ENCODE measurements at regions not wholly inside any gene's neighbourhood (a gene's known extent, or its start where the extent isn't known, plus 50 kb on each side); places are given as distances from the start of the nearest gene placed in this dataset.
A peak's percentile ranks its signal among the peaks of the same experiment; 100 is the strongest.

DNA sequence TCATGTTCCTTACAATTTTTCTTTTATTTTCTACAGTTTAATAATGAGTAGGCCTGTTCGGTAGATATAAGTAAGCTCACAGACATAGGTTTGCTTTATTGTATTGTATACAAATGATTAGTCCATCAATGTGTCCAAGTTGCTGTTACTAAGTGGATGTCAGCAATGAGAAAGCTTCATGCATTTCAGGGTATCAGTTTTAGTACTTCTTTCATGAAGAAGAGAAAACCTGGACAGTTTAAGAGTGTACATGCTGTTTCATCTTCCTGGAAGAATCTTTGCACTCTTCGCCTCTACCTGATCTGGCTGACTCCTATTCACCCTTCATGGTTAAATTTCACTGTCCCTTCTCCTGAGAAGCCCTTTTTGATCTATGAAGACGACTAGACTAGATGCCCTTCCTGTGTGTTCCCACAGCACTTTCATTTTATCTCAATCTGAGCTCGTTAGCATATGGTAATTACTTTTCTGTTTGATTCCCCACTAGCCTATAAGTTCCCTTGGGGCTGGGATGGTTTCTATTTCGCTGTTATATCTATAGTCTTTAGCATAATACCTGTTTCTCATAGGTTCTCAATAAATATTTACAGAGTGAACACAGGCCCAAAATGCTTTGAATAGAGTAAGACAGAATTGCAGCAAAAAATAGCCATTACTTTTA, 70.7 kb downstream of the CETN3 start:
- H2BK12ac ChIP-seq (ENCODE audit: low read depth, low read length): no peak overlapping the region
- H2BK5ac ChIP-seq (ENCODE audit: low read depth, low read length): no peak overlapping the region
- H2AK5ac ChIP-seq (ENCODE audit: low read depth, low read length): no peak overlapping the region
- H3K4me1 ChIP-seq (replicated peaks in 1 of 4; ENCODE audit: control insufficient read depth in 3 of 4, insufficient read depth in 4 of 4, low read length in 3 of 4): no peaks in the 10 kb centered on the region
- H3K4me3 ChIP-seq (ENCODE audit: extremely low read depth in 1 of 4, insufficient read depth in 2 of 4, low read depth in 3 of 4, low read length in 4 of 4): no peak overlapping the region
- no peak overlapping the region for H3K56ac ChIP-seq (replicated peaks; ENCODE audit: insufficient read length, low read depth, low read length)
- no peaks in the 10 kb centered on the region for H4K20me1 ChIP-seq (replicated peaks in 1 of 2; ENCODE audit: control insufficient read depth in 1 of 2, insufficient read depth in 2 of 2, low read length in 2 of 2)
- no peaks in the 10 kb centered on the region for H3K79me2 ChIP-seq (ENCODE audit: control insufficient read depth in 1 of 2, insufficient read depth in 2 of 2, low read length in 2 of 2)
- H3K23me2 ChIP-seq (ENCODE audit: low read depth, low read length): no peaks in the 10 kb centered on the region
- no peak overlapping the region for H4K8ac ChIP-seq (ENCODE audit: extremely low read depth, insufficient read depth, low read length)
- no peak overlapping the region for H3K23ac ChIP-seq (ENCODE audit: insufficient read length)
- H3K36me3 ChIP-seq (ENCODE audit: control insufficient read depth in 2 of 4, insufficient read depth in 4 of 4, low read length in 3 of 4): no peaks in the 10 kb centered on the region
- ChIA-PET POLR2A (ENCODE audit: partially characterized antibody) (interaction anchor here (1.3 kb wide), 1 partner anchor 71 kb away, joined by 3 read pairs; the partner anchor contains the start of gene CETN3), CTCF (ENCODE audit: partially characterized antibody) (no interaction called here)
- H3K9me3 ChIP-seq (ENCODE audit: insufficient read depth in 2 of 2, low read depth in 1 of 2, low read length in 1 of 2): no peaks in the 10 kb centered on the region
- H3K4ac ChIP-seq (replicated peaks; ENCODE audit: insufficient read length, low read depth, low read length): no peak overlapping the region
- no peak overlapping the region for H2BK15ac ChIP-seq (ENCODE audit: low read length)
- H3K27ac ChIP-seq (ENCODE audit: low read depth, low read length): no peak overlapping the region
- no peaks in the 10 kb centered on the region for H3K27me3 ChIP-seq (replicated peaks in 1 of 4; ENCODE audit: control insufficient read depth in 3 of 4, extremely low read depth in 1 of 4, insufficient read depth in 3 of 4, low read length in 3 of 4)
- FAIRE-seq (no peak), DNase-seq (ENCODE audit: low read depth in 1 of 2, low spot score in 2 of 2) (no peak)
- no peak overlapping the region for H4K5ac ChIP-seq (ENCODE audit: insufficient read length, low read depth, low read length)
- 84% methylated on average over 5 of the region's 5 CpGs; no CpG with 5 or more reads in 1 of the 2 experiments for WGBS, 2 experiments (ENCODE audit: extremely low coverage in 1 of 2, insufficient coverage in 1 of 2, insufficient read length in 1 of 2, insufficient replicate concordance in 2 of 2, low coverage in 1 of 2, low lambda C conversion rate in 2 of 2, missing lambda C conversion rate in 1 of 2)
- no peak overlapping the region for H2BK20ac ChIP-seq (ENCODE audit: low read length)
- 0 out of 2 replicates have a peak overlapping the region, but pooled peaks have one; percentile 71 for H2AFZ ChIP-seq (ENCODE audit: low read length)
- no peak overlapping the region for H3K14ac ChIP-seq (ENCODE audit: insufficient read length)
- H3K79me1 ChIP-seq (ENCODE audit: low read depth, low read length): no peaks in the 10 kb centered on the region
- no peak overlapping the region for H4K91ac ChIP-seq (replicated peaks; ENCODE audit: insufficient read length, low read length)
- H3K4me2 ChIP-seq (ENCODE audit: insufficient read depth in 1 of 2, low read depth in 2 of 2, low read length in 2 of 2): no peak overlapping the region
- no peak overlapping the region for H3K18ac ChIP-seq (ENCODE audit: extremely low read depth, low read length)
- H2BK120ac ChIP-seq (replicated peaks; ENCODE audit: low read depth, low read length): no peak overlapping the region
- H3K9ac ChIP-seq (replicated peaks in 1 of 4; ENCODE audit: extremely low read depth in 1 of 4, low read depth in 3 of 4, low read length in 3 of 4): no peak overlapping the region
- TF ChIP-seq CBX8 (IDR thresholded peaks at IDR 0.05; ENCODE audit: borderline replicate concordance, low read depth, low read length) (no peak), JUND (IDR thresholded peaks at IDR 0.05; ENCODE audit: low read length) (no peak), NRF1 (IDR thresholded peaks at IDR 0.05; ENCODE audit: low read depth, low read length) (no peak), TBP (IDR thresholded peaks at IDR 0.05; ENCODE audit: low read depth, low read length) (no peak), CHD1 (IDR thresholded peaks at IDR 0.05; ENCODE audit: low read depth, low read length) (no peak), BRCA1 (IDR thresholded peaks at IDR 0.05; ENCODE audit: low read depth, low read length) (no peak), MAFK (IDR thresholded peaks at IDR 0.05; ENCODE audit: low read depth, low read length) (no peak), TAF7 (optimal IDR thresholded peaks at IDR 0.05; ENCODE audit: borderline replicate concordance, low read depth, low read length) (no peak), SAP30 (IDR thresholded peaks at IDR 0.05; ENCODE audit: insufficient read depth, insufficient replicate concordance, low read length) (no peak), RBBP5 (IDR thresholded peaks at IDR 0.05; ENCODE audit: borderline replicate concordance, low read depth, low read length) (no peak), CHD2 (IDR thresholded peaks at IDR 0.05; ENCODE audit: low read length) (no peak), SUZ12 (IDR thresholded peaks at IDR 0.05; ENCODE audit: low read length) (no peak), SIX5 (IDR thresholded peaks at IDR 0.05; ENCODE audit: low read depth, low read length) (no peak)
- TF ChIP-seq, protein P1, sequence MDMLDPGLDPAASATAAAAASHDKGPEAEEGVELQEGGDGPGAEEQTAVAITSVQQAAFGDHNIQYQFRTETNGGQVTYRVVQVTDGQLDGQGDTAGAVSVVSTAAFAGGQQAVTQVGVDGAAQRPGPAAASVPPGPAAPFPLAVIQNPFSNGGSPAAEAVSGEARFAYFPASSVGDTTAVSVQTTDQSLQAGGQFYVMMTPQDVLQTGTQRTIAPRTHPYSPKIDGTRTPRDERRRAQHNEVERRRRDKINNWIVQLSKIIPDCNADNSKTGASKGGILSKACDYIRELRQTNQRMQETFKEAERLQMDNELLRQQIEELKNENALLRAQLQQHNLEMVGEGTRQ (IDR thresholded peaks at IDR 0.05; ENCODE audit: low read length): no peak
